Tibial nerve (tissue), 4 donors: ENCODE measurements at regions not wholly inside any gene's neighbourhood (a gene's known extent, or its start where the extent isn't known, plus 50 kb on each side); places are given as distances from the start of the nearest gene placed in this dataset.

Source experiments
- EP300 ChIP-seq, 2 donors: sonication (generic); formaldehyde crosslinking; IDR thresholded peaks; one replicate each; pipeline ENCODE4 v1.6.1; 2017; ENCODE audit warnings: antibody characterized with exemption in 2 of 2, mild to moderate bottlenecking in 1 of 2
- POLR2A ChIP-seq, 2 donors: fragments of 450-650 bp; IDR thresholded peaks; one replicate each; pipeline ENCODE4 v1.6.1; 2017; ENCODE audit warnings: antibody characterized with exemption in 2 of 2, mild to moderate bottlenecking in 2 of 2, moderate library complexity in 2 of 2
- TF ChIP-seq, protein P1 (sequence below), 5 experiments: fragments of 200-600 bp in 3 of 5; fragments of 450-650 bp in 2 of 5; sonication (generic) in 3 of 5; IDR thresholded peaks; one replicate each; pipeline ENCODE4 v1.5.1; 2016 to 2019; ENCODE audit warnings: antibody characterized with exemption in 5 of 5, mild to moderate bottlenecking in 3 of 5, moderate library complexity in 2 of 5

DNA sequence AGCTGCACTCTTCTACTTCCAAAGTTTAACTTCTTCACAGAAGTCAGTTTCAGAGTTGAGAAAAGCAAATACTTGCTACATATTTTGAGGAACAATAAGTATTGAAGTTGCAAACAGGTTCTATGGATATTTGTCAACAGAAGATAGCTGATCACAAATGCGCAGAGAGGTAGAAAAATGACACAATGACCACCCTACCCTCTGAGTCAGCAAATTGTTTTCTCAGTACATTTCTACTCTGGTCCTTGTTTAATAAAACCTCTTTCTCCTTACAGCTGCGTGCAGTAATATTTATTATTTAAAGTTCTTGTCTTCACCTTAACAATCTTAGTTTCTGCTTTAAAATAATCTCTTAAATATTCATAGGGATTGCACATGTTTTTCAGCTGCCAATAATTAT, 855.1 kb upstream of the CTNND2 start:
- TF ChIP-seq, protein P1, sequence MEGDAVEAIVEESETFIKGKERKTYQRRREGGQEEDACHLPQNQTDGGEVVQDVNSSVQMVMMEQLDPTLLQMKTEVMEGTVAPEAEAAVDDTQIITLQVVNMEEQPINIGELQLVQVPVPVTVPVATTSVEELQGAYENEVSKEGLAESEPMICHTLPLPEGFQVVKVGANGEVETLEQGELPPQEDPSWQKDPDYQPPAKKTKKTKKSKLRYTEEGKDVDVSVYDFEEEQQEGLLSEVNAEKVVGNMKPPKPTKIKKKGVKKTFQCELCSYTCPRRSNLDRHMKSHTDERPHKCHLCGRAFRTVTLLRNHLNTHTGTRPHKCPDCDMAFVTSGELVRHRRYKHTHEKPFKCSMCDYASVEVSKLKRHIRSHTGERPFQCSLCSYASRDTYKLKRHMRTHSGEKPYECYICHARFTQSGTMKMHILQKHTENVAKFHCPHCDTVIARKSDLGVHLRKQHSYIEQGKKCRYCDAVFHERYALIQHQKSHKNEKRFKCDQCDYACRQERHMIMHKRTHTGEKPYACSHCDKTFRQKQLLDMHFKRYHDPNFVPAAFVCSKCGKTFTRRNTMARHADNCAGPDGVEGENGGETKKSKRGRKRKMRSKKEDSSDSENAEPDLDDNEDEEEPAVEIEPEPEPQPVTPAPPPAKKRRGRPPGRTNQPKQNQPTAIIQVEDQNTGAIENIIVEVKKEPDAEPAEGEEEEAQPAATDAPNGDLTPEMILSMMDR (IDR thresholded peaks at IDR 0.05) = no peak
- no peak for TF ChIP-seq POLR2A (IDR thresholded peaks at IDR 0.05)
- TF ChIP-seq EP300 (IDR thresholded peaks at IDR 0.05) = no peak
